ENCODE measurements at regions not wholly inside any gene's neighbourhood (a gene's known extent, or its start where the extent isn't known, plus 50 kb on each side); places are given as distances from the start of the nearest gene placed in this dataset.
"Not testable (repeated sequence)": the region's sequence is repeated elsewhere in the genome, so short reads cannot be mapped to it uniquely, and the experiment has no call there.

- DNase-seq: no peak
Measured at GRCh38 chr9:101957705-101958104, 219.3 kb upstream of the GRIN3A start.

- no peak for DNase-seq
Measured at GRCh38 chr9:101951598-101951997, 213.2 kb upstream of the GRIN3A start.

GRCh38 chr9:101931756-101932155 lies 193.3 kb upstream of the GRIN3A start:
- no peak for DNase-seq

- DNase-seq: no peak
Measured at GRCh38 chr9:101930783-101931182, 192.3 kb upstream of the GRIN3A start.

- no peak for DNase-seq
Measured at GRCh38 chr9:101925498-101925897, 187.1 kb upstream of the GRIN3A start.

- DNase-seq: no peak
Measured at GRCh38 chr9:101923451-101923850, 185.0 kb upstream of the GRIN3A start.

- not testable (repeated sequence) for DNase-seq
Measured at GRCh38 chr9:101916948-101917347, 178.5 kb upstream of the GRIN3A start.

GRCh38 chr9:101915482-101915881 lies 177.0 kb upstream of the GRIN3A start:
- no peak for DNase-seq

- DNase-seq: no peak
Measured at GRCh38 chr9:101912698-101913097, 174.3 kb upstream of the GRIN3A start.

- no peak for DNase-seq
Measured at GRCh38 chr9:101907466-101907865, 169.0 kb upstream of the GRIN3A start.

- no peak for DNase-seq
Measured at GRCh38 chr9:101904845-101905244, 166.4 kb upstream of the GRIN3A start.

- no peak for DNase-seq
Measured at GRCh38 chr9:101902051-101902450, 163.6 kb upstream of the GRIN3A start.

- DNase-seq: no peak
Measured at GRCh38 chr9:101897196-101897595, 158.7 kb upstream of the GRIN3A start.

GRCh38 chr9:101893661-101894646 lies 155.5 kb upstream of the GRIN3A start:
- DNase-seq: no peak

- DNase-seq: no peak
Measured at GRCh38 chr9:101881508-101881907, 143.1 kb upstream of the GRIN3A start.

GRCh38 chr9:101880846-101881245 lies 142.4 kb upstream of the GRIN3A start:
- no peak for DNase-seq

GRCh38 chr9:101878734-101879133 lies 140.3 kb upstream of the GRIN3A start:
- no peak for DNase-seq

- no peak for DNase-seq
Measured at GRCh38 chr9:101877439-101877838, 139.0 kb upstream of the GRIN3A start.

GRCh38 chr9:101861472-101861871 lies 123.0 kb upstream of the GRIN3A start:
- no peak for DNase-seq

- no peak for DNase-seq
Measured at GRCh38 chr9:101860920-101861319, 122.5 kb upstream of the GRIN3A start.

- DNase-seq: no peak
Measured at GRCh38 chr9:101859620-101860019, 121.2 kb upstream of the GRIN3A start.

- DNase-seq: no peak
Measured at GRCh38 chr9:101858026-101858425, 119.6 kb upstream of the GRIN3A start.

GRCh38 chr9:101849102-101849707 lies 110.8 kb upstream of the GRIN3A start:
- no peak for DNase-seq

GRCh38 chr9:101848485-101848919 lies 110.1 kb upstream of the GRIN3A start:
- DNase-seq: no peak

Data from activated CD4-positive, alpha-beta T cell treated with anti-CD3 and anti-CD28 coated beads, Interleukin-2, amount 50 U/mL, for 16 hours (primary cell).